Endodermal cell (in vitro differentiated cells): ENCODE measurements at regions not wholly inside any gene's neighbourhood (a gene's known extent, or its start where the extent isn't known, plus 50 kb on each side); places are given as distances from the start of the nearest gene placed in this dataset.

ENCODE experiments used
- DNase-seq: peaks from one replicate; pipeline ENCODE4 v3.0.0-alpha.2; 2017
- H3K27ac ChIP-seq: 2 replicates; pipeline ENCODE4 v1.5.1; 2013; ENCODE audit warnings: mild to moderate bottlenecking, low read depth, low read length, moderate library complexity
- H3K27me3 ChIP-seq: 2 replicates; pipeline ENCODE4 v1.6.1; 2013; ENCODE audit warnings: mild to moderate bottlenecking, low read length, moderate library complexity; ENCODE audit not compliant: insufficient read depth, control insufficient read depth, poor library complexity, severe bottlenecking
- H3K36me3 ChIP-seq: 2 replicates; pipeline ENCODE4 v1.7.0; 2013; ENCODE audit warnings: mild to moderate bottlenecking, low read length, moderate library complexity; ENCODE audit not compliant: control insufficient read depth, insufficient read depth
- H3K4me1 ChIP-seq: one replicate; pipeline ENCODE4 v1.7.0; 2013; ENCODE audit warnings: low read length; ENCODE audit not compliant: control insufficient read depth, insufficient read depth
- H3K4me3 ChIP-seq: 2 replicates; pipeline ENCODE4 v1.5.1; 2013; ENCODE audit warnings: mild to moderate bottlenecking, low read length, moderate library complexity
- H3K9ac ChIP-seq: 2 replicates; pipeline ENCODE4 v1.6.1; 2013; ENCODE audit warnings: mild to moderate bottlenecking, low read length, moderate library complexity; ENCODE audit not compliant: poor library complexity, severe bottlenecking; ENCODE audit errors: extremely low read depth
- H3K9me3 ChIP-seq: 2 replicates; pipeline ENCODE4 v1.6.1; 2013; ENCODE audit warnings: mild to moderate bottlenecking, low read length, moderate library complexity; ENCODE audit not compliant: control insufficient read depth
- H3K27ac Mint-ChIP-seq: 2 replicates; pipeline ENCODE4 v1.8.0; 2020; ENCODE audit warnings: mixed read lengths
- H3K27me3 Mint-ChIP-seq: 2 replicates; pipeline ENCODE4 v1.8.0; 2021; ENCODE audit warnings: mild to moderate bottlenecking, mixed read lengths; ENCODE audit not compliant: insufficient read depth
- H3K36me3 Mint-ChIP-seq: 2 replicates; pipeline ENCODE4 v1.8.0; 2020; ENCODE audit warnings: low read depth, mixed read lengths
- H3K4me1 Mint-ChIP-seq: 2 replicates; pipeline ENCODE4 v1.8.0; 2020; ENCODE audit warnings: mixed read lengths
- H3K4me3 Mint-ChIP-seq: 2 replicates; pipeline ENCODE4 v1.8.0; 2020; ENCODE audit warnings: mild to moderate bottlenecking, moderate library complexity, mixed read lengths
- H3K9me3 Mint-ChIP-seq: 2 replicates; pipeline ENCODE4 v1.8.0; 2020; ENCODE audit warnings: mild to moderate bottlenecking, mixed read lengths
- WGBS, 2 experiments: methylation state at CpG; one replicate each; pipeline versions ENCODE4 v1.1.5 to v1.1.7; 2013; ENCODE audit warnings: missing lambda C conversion rate in 2 of 2, mixed read lengths in 1 of 2; ENCODE audit not compliant: insufficient coverage in 1 of 2, insufficient read length in 1 of 2; 5-methylcytosine and 5-hydroxymethylcytosine counted together
- TF ChIP-seq, protein P1 (sequence below): fragments of 200-600 bp; sonication (generic); conservative IDR thresholded peaks from 2 replicates; pipeline ENCODE4 v1.5.0; 2021; ENCODE audit warnings: antibody characterized with exemption, mild to moderate bottlenecking

DNA sequence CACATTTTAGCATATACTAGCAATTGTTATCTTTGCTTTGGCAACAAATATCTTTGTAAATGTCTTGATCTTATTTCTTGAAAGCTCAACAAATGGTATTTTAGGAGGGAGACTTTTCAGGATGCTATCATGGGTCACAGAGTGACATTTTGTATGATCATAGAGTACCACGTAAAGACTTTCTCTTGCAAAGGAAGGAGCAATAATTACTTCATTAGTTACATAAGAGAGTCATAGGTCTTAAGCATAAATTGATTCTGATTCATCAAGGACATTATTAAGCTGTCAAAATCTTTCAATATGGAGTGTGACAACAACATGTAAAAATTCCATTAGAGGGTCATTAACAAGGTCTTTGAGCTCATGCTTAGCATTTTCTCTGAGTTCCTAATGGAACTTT lies 339.6 kb downstream of the NUP35 start:
- peaks cover 9% of the 10 kb centered on the region for H3K9me3 Mint-ChIP-seq
- Histone ChIP-seq H3K9ac (no peak overlapping the region), H3K9me3 (no peaks in the 10 kb centered on the region), H3K27ac (no peak overlapping the region), H3K27me3 (no peaks in the 10 kb centered on the region), H3K4me3 (no peak overlapping the region), H3K36me3 (no peaks in the 10 kb centered on the region), H3K4me1 (no peaks in the 10 kb centered on the region)
- no peak overlapping the region for H3K27ac Mint-ChIP-seq
- DNase-seq = no peak
- H3K36me3 Mint-ChIP-seq = no peaks in the 10 kb centered on the region
- no peaks in the 10 kb centered on the region for H3K27me3 Mint-ChIP-seq
- H3K4me1 Mint-ChIP-seq = peaks cover 16% of the 10 kb centered on the region
- H3K4me3 Mint-ChIP-seq = no peak overlapping the region
- TF ChIP-seq, protein P1, sequence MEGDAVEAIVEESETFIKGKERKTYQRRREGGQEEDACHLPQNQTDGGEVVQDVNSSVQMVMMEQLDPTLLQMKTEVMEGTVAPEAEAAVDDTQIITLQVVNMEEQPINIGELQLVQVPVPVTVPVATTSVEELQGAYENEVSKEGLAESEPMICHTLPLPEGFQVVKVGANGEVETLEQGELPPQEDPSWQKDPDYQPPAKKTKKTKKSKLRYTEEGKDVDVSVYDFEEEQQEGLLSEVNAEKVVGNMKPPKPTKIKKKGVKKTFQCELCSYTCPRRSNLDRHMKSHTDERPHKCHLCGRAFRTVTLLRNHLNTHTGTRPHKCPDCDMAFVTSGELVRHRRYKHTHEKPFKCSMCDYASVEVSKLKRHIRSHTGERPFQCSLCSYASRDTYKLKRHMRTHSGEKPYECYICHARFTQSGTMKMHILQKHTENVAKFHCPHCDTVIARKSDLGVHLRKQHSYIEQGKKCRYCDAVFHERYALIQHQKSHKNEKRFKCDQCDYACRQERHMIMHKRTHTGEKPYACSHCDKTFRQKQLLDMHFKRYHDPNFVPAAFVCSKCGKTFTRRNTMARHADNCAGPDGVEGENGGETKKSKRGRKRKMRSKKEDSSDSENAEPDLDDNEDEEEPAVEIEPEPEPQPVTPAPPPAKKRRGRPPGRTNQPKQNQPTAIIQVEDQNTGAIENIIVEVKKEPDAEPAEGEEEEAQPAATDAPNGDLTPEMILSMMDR = no peak
- 95 to 100% methylated on average over 1 of the region's 1 CpG for WGBS, 2 experiments

DNA sequence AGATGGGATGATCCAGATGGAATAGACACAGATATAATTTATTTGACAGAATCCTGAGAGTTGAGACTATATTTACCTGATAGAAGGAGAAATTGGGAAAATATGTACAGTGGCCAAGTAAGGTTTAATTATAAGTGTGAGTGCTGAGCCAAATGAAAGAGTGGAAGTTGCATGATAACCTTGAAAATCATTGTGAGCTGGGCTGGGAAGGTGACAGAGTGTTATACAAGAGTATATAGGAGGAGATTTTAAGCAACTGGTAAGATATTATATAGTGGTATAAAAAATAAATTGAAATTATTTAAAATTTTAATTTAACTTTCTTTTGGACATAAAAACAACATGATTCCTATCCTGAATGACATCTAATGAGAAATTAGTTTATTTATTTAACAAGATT lies 340.8 kb downstream of the NUP35 start:
- TF ChIP-seq, protein P1 = no peak
- peaks cover 9% of the 10 kb centered on the region for H3K9me3 Mint-ChIP-seq
- no peaks in the 10 kb centered on the region for H3K4me1 ChIP-seq
- no peaks in the 10 kb centered on the region for H3K27me3 ChIP-seq
- no peak overlapping the region for H3K4me3 Mint-ChIP-seq
- peaks cover 16% of the 10 kb centered on the region for H3K4me1 Mint-ChIP-seq
- H3K27ac Mint-ChIP-seq = no peak overlapping the region
- no peaks in the 10 kb centered on the region for H3K27me3 Mint-ChIP-seq
- H3K9ac ChIP-seq = no peak overlapping the region
- no peaks in the 10 kb centered on the region for H3K36me3 Mint-ChIP-seq
- no peak overlapping the region for H3K4me3 ChIP-seq
- H3K27ac ChIP-seq = no peak overlapping the region
- H3K36me3 ChIP-seq = no peaks in the 10 kb centered on the region
- no peaks in the 10 kb centered on the region for H3K9me3 ChIP-seq
- DNase-seq = no peak

DNA sequence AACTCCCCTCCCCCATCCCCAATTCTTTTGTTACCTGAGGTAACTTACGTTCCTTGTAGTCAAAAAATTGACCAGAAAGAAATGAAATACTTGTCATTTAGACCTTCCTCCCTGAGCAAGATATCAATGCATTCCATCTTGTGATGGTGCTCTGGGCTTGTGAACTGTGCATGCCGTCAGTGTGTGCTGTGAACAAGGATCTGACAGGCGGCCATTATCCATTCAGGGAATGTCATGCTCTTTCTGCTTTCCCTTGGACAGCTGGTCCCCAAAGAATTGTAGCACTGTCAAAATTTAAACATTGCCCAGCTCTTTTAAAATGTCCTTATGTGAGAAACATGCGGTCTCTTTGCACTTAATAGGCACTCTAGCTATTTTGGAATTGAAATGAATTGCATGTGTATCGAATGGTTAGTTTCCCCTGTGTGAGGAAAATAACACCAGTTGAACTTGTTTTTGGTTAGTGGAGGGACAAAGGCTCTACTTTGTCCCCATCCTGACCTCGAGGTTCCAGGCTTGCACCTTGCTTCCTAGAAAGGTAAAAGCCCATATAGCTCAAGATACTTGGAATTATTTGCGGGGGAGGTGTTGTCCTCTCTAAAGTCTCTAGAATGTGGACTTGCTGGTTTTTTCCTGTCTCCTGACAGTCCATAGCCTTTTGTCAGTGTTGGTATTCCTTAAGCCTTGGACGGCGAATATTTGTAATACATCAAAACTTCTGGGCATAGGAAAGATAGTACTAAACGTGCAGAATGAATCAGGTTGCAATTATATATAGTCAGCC lies 350.9 kb downstream of the NUP35 start:
- no peak overlapping the region for H3K4me3 Mint-ChIP-seq
- H3K9me3 ChIP-seq = peaks cover 8% of the 10 kb centered on the region
- DNase-seq = no peak
- no peak overlapping the region for H3K4me3 ChIP-seq
- no peak overlapping the region for H3K9ac ChIP-seq
- H3K27me3 Mint-ChIP-seq = no peaks in the 10 kb centered on the region
- WGBS, 2 experiments = 91 to 93% methylated on average over 5 to 10 of the region's 10 CpGs
- H3K27ac Mint-ChIP-seq = no peak overlapping the region
- H3K27me3 ChIP-seq = no peaks in the 10 kb centered on the region
- peaks cover 7% of the 10 kb centered on the region for H3K4me1 Mint-ChIP-seq
- H3K36me3 Mint-ChIP-seq = peaks cover 2% of the 10 kb centered on the region
- H3K9me3 Mint-ChIP-seq = peaks cover 13% of the 10 kb centered on the region
- no peak overlapping the region for H3K27ac ChIP-seq
- TF ChIP-seq, protein P1 = no peak
- H3K36me3 ChIP-seq = no peaks in the 10 kb centered on the region
- H3K4me1 ChIP-seq = no peaks in the 10 kb centered on the region
